Mesendoderm (in vitro differentiated cells): ENCODE measurements at regions not wholly inside any gene's neighbourhood (a gene's known extent, or its start where the extent isn't known, plus 50 kb on each side); places are given as distances from the start of the nearest gene placed in this dataset.
A peak's percentile ranks its signal among the peaks of the same experiment; 100 is the strongest.
"Not testable (repeated sequence)": the region's sequence is repeated elsewhere in the genome, so short reads cannot be mapped to it uniquely, and the experiment has no call there.

ENCODE experiments used
- DNase-seq: peaks from one replicate; pipeline ENCODE4 v3.0.0; 2013
- H2AK5ac ChIP-seq: 2 replicates; pipeline ENCODE4 v1.6.1; 2013; ENCODE audit warnings: low read length, inconsistent platforms
- H2BK120ac ChIP-seq: 2 replicates; pipeline ENCODE4 v1.6.1; 2013; ENCODE audit warnings: low read depth, mild to moderate bottlenecking, low read length, moderate library complexity, mixed read lengths
- H2BK15ac ChIP-seq: replicated peaks from 2 replicates; pipeline ENCODE4 v1.6.1; 2013; ENCODE audit warnings: low read depth, mild to moderate bottlenecking, moderate library complexity
- H2BK5ac ChIP-seq: 2 replicates; pipeline ENCODE4 v1.6.1; 2013; ENCODE audit warnings: low read length, inconsistent platforms
- H3K18ac ChIP-seq: 2 replicates; pipeline ENCODE4 v1.6.1; 2013; ENCODE audit warnings: mild to moderate bottlenecking, low read length, mixed read lengths
- H3K23ac ChIP-seq: one replicate; pipeline ENCODE4 v1.6.1; 2013; ENCODE audit warnings: low read length
- H3K27ac ChIP-seq: 2 replicates; pipeline ENCODE4 v1.5.1; 2013; ENCODE audit warnings: low read depth, mild to moderate bottlenecking, inconsistent platforms, low read length, moderate library complexity
- H3K27me3 ChIP-seq: 2 replicates; pipeline ENCODE4 v1.6.1; 2013; ENCODE audit warnings: low read length, control low read depth, mild to moderate bottlenecking, inconsistent platforms; ENCODE audit not compliant: insufficient read depth, poor library complexity
- H3K36me3 ChIP-seq: 2 replicates; pipeline ENCODE4 v1.6.1; 2013; ENCODE audit warnings: low read length, inconsistent platforms; ENCODE audit not compliant: control insufficient read depth, insufficient read depth
- H3K4ac ChIP-seq: one replicate; pipeline ENCODE4 v1.6.1; 2013; ENCODE audit warnings: low read depth, mild to moderate bottlenecking, low read length, moderate library complexity
- H3K4me1 ChIP-seq: 2 replicates; pipeline ENCODE4 v1.6.1; 2013; ENCODE audit warnings: low read depth, low read length, inconsistent platforms; ENCODE audit not compliant: control insufficient read depth
- H3K4me2 ChIP-seq: 2 replicates; pipeline ENCODE4 v1.6.1; 2013; ENCODE audit warnings: low read length
- H3K4me3 ChIP-seq: 2 replicates; pipeline ENCODE4 v1.5.1; 2013; ENCODE audit warnings: mild to moderate bottlenecking, low read length
- H3K56ac ChIP-seq: one replicate; pipeline ENCODE4 v1.6.1; 2013; ENCODE audit warnings: low read length
- H3K79me1 ChIP-seq: 2 replicates; pipeline ENCODE4 v1.6.1; 2013; ENCODE audit warnings: low read length, inconsistent platforms
- H3K79me2 ChIP-seq: 2 replicates; pipeline ENCODE4 v1.6.1; 2013; ENCODE audit warnings: mild to moderate bottlenecking, low read length; ENCODE audit not compliant: control insufficient read depth, insufficient read depth
- H3K9ac ChIP-seq: 2 replicates; pipeline ENCODE4 v1.6.1; 2013; ENCODE audit warnings: low read length, inconsistent platforms
- H4K5ac ChIP-seq: one replicate; pipeline ENCODE4 v1.6.1; 2013; ENCODE audit warnings: low read length
- H4K8ac ChIP-seq: one replicate; pipeline ENCODE4 v1.6.1; 2013; ENCODE audit warnings: low read depth, mild to moderate bottlenecking, control low read depth, low read length, moderate library complexity
- WGBS: extraction: QIAGEN DNeasy Blood & Tissue Kit; methylation state at CpG from one replicate; pipeline ENCODE4 v1.1.7; 2013; ENCODE audit warnings: low lambda C conversion rate, missing lambda C conversion rate; ENCODE audit not compliant: insufficient coverage; ENCODE audit errors: extremely low coverage; 5-methylcytosine and 5-hydroxymethylcytosine counted together

GRCh38 chr4:132097041-132097440 lies 1052.1 kb upstream of the PCDH10 start:
- no peak overlapping the region for H3K27ac ChIP-seq
- no peak overlapping the region for H2BK15ac ChIP-seq
- DNase-seq = no peak
- no peaks in the 10 kb centered on the region for H3K79me1 ChIP-seq
- H3K18ac ChIP-seq = no peak overlapping the region
- no peaks in the 10 kb centered on the region for H3K36me3 ChIP-seq
- no peaks in the 10 kb centered on the region for H3K4me1 ChIP-seq
- no peak overlapping the region for H3K23ac ChIP-seq
- no peak overlapping the region for H2AK5ac ChIP-seq
- no peak overlapping the region for H2BK5ac ChIP-seq
- H4K5ac ChIP-seq = no peak overlapping the region
- H3K56ac ChIP-seq = no peak overlapping the region
- H3K4me2 ChIP-seq = no peak overlapping the region
- no peak overlapping the region for H3K9ac ChIP-seq
- H3K79me2 ChIP-seq = no peaks in the 10 kb centered on the region
- H3K4ac ChIP-seq = no peak overlapping the region
- no peak overlapping the region for H4K8ac ChIP-seq
- no peak overlapping the region for H2BK120ac ChIP-seq
- no peak overlapping the region for H3K4me3 ChIP-seq
- H3K27me3 ChIP-seq = no peaks in the 10 kb centered on the region

GRCh38 chr4:132101526-132101925 lies 1047.6 kb upstream of the PCDH10 start:
- H3K4me2 ChIP-seq = no peak overlapping the region
- H3K36me3 ChIP-seq = no peaks in the 10 kb centered on the region
- WGBS = no CpG with 5 or more reads among the region's 1 CpG
- H2BK5ac ChIP-seq = no peak overlapping the region
- peak; percentile 7 for DNase-seq
- no peak overlapping the region for H2BK15ac ChIP-seq
- H3K27me3 ChIP-seq = no peaks in the 10 kb centered on the region
- no peak overlapping the region for H3K56ac ChIP-seq
- H3K79me1 ChIP-seq = no peaks in the 10 kb centered on the region
- no peak overlapping the region for H3K4ac ChIP-seq
- H3K4me3 ChIP-seq = no peak overlapping the region
- no peak overlapping the region for H2BK120ac ChIP-seq
- no peak overlapping the region for H3K23ac ChIP-seq
- no peak overlapping the region for H2AK5ac ChIP-seq
- H3K4me1 ChIP-seq = no peaks in the 10 kb centered on the region
- no peak overlapping the region for H4K8ac ChIP-seq
- H3K18ac ChIP-seq = no peak overlapping the region
- no peak overlapping the region for H4K5ac ChIP-seq
- H3K9ac ChIP-seq = no peak overlapping the region
- no peak overlapping the region for H3K27ac ChIP-seq
- no peaks in the 10 kb centered on the region for H3K79me2 ChIP-seq

GRCh38 chr4:132108784-132109183 lies 1040.3 kb upstream of the PCDH10 start:
- DNase-seq = no peak
- no peak overlapping the region for H2BK15ac ChIP-seq
- H4K5ac ChIP-seq = no peak overlapping the region
- no peaks in the 10 kb centered on the region for H3K27me3 ChIP-seq
- no peaks in the 10 kb centered on the region for H3K36me3 ChIP-seq
- H3K4me1 ChIP-seq = no peaks in the 10 kb centered on the region
- no peak overlapping the region for H3K56ac ChIP-seq
- H3K79me1 ChIP-seq = no peaks in the 10 kb centered on the region
- H3K79me2 ChIP-seq = no peaks in the 10 kb centered on the region
- H2BK120ac ChIP-seq = no peak overlapping the region
- H4K8ac ChIP-seq = no peak overlapping the region
- H3K9ac ChIP-seq = no peak overlapping the region
- no peak overlapping the region for H2BK5ac ChIP-seq
- H3K4me3 ChIP-seq = no peak overlapping the region
- H2AK5ac ChIP-seq = no peak overlapping the region
- no peak overlapping the region for H3K23ac ChIP-seq
- H3K4me2 ChIP-seq = no peak overlapping the region
- no peak overlapping the region for H3K4ac ChIP-seq
- H3K18ac ChIP-seq = no peak overlapping the region
- no peak overlapping the region for H3K27ac ChIP-seq

GRCh38 chr4:132114885-132115284 lies 1034.2 kb upstream of the PCDH10 start:
- WGBS = no CpG with 5 or more reads among the region's 1 CpG
- no peak overlapping the region for H2BK15ac ChIP-seq

GRCh38 chr4:132122741-132123140 lies 1026.4 kb upstream of the PCDH10 start:
- H4K5ac ChIP-seq, H3K23ac ChIP-seq, H2BK5ac ChIP-seq, H3K27ac ChIP-seq, H3K36me3 ChIP-seq, H3K4ac ChIP-seq, H3K4me1 ChIP-seq, DNase-seq, H3K56ac ChIP-seq, H3K4me3 ChIP-seq, H3K9ac ChIP-seq, H4K8ac ChIP-seq, H3K4me2 ChIP-seq, H3K27me3 ChIP-seq, H3K79me2 ChIP-seq, H3K79me1 ChIP-seq, H3K18ac ChIP-seq, H2AK5ac ChIP-seq, H2BK120ac ChIP-seq, H2BK15ac ChIP-seq: not testable (repeated sequence)
- no CpG with 5 or more reads among the region's 1 CpG for WGBS

More at GRCh38 chr4:132114885-132115284, 1034.2 kb upstream of the PCDH10 start:
- Histone ChIP-seq H3K9ac (no peak overlapping the region), H3K56ac (no peak overlapping the region), H3K27ac (no peak overlapping the region), H4K8ac (no peak overlapping the region), H4K5ac (no peak overlapping the region), H2BK5ac (no peak overlapping the region), H3K79me1 (no peaks in the 10 kb centered on the region), H3K4me3 (no peak overlapping the region), H2BK120ac (no peak overlapping the region), H3K23ac (no peak overlapping the region), H2AK5ac (no peak overlapping the region), H3K4ac (no peak overlapping the region), H3K27me3 (no peaks in the 10 kb centered on the region), H3K36me3 (no peaks in the 10 kb centered on the region), H3K18ac (no peak overlapping the region), H3K79me2 (no peaks in the 10 kb centered on the region), H3K4me2 (no peak overlapping the region), H3K4me1 (no peaks in the 10 kb centered on the region)
- DNase-seq = no peak

GRCh38 chr4:132123870-132124623 lies 1025.0 kb upstream of the PCDH10 start:
- H3K36me3 ChIP-seq = no peaks in the 10 kb centered on the region
- DNase-seq = no peak
- no CpG with 5 or more reads among the region's 15 CpGs for WGBS

More at GRCh38 chr4:132123870-132124623, 1025.0 kb upstream of the PCDH10 start:
- Histone ChIP-seq H2AK5ac (no peak overlapping the region), H3K56ac (no peak overlapping the region), H4K5ac (no peak overlapping the region), H3K27me3 (no peaks in the 10 kb centered on the region), H4K8ac (no peak overlapping the region), H2BK5ac (no peak overlapping the region), H2BK15ac (no peak overlapping the region), H3K79me1 (no peaks in the 10 kb centered on the region), H3K4ac (no peak overlapping the region), H3K4me3 (no peak overlapping the region), H2BK120ac (no peak overlapping the region), H3K4me2 (no peak overlapping the region), H3K18ac (no peak overlapping the region), H3K4me1 (no peaks in the 10 kb centered on the region), H3K27ac (no peak overlapping the region), H3K23ac (no peak overlapping the region), H3K9ac (no peak overlapping the region), H3K79me2 (no peaks in the 10 kb centered on the region)
